HCT116 (cell line): ENCODE measurements at regions not wholly inside any gene's neighbourhood (a gene's known extent, or its start where the extent isn't known, plus 50 kb on each side); places are given as distances from the start of the nearest gene placed in this dataset.

Source experiments
- ATAC-seq: fragments of 200-7000 bp; cut with Tn5 transposase; 2 replicates; pipeline ENCODE4 v1.9.1; 2020; ENCODE audit warnings: mild to moderate bottlenecking, moderate library complexity
- BruUV-seq: library from RNA; stranded (reverse); fragments of 400-500 nt; replicated peaks from 2 replicates; lab custom pipeline; 2021; lab: Mats Ljungman, UMichigan
- CTCF ChIA-PET: fragments of 300-600 bp; sonication (Branson Sonifier 250); formaldehyde crosslinking; loops from one replicate; lab custom pipeline; 2021; ENCODE audit warnings: antibody characterized with exemption; lab: Charles Lee
- POLR2A ChIA-PET: fragments of 300-600, 350-600 bp; sonication (Branson Sonifier 250); formaldehyde crosslinking; loops from one replicate; lab custom pipeline; 2021; ENCODE audit warnings: antibody characterized with exemption; lab: Charles Lee
- RAD21 ChIA-PET, 2 experiments: fragments of 300-600 bp; sonication (Branson Sonifier 250); formaldehyde crosslinking; loops; one replicate each; lab custom pipeline; 2023; ENCODE audit warnings: low total read pairs in 2 of 2; ENCODE audit not compliant: uncharacterized antibody in 2 of 2, unreplicated experiment in 2 of 2, low non-redundant PET in 1 of 2; lab: Charles Lee
- DNase-seq: peaks from one replicate; pipeline ENCODE4 v3.0.0-alpha.2; 2010; ENCODE audit warnings: low read depth, low spot score
- H2AFZ ChIP-seq: fragments of 200-600 bp; shearing (Covaris generic), sonication (generic); 2 replicates; pipeline ENCODE4 v1.6.1; 2017; ENCODE audit warnings: low read depth, mixed run types, mixed read lengths, antibody characterized with exemption, low read length; ENCODE audit not compliant: poor library complexity, severe bottlenecking
- H3K27ac ChIP-seq: 2 replicates; pipeline ENCODE4 v1.5.1; 2012; ENCODE audit warnings: low read depth, low read length
- H3K27me3 ChIP-seq: fragments of 200-600 bp; sonication (generic); 2 replicates; pipeline ENCODE4 v1.6.1; 2016; ENCODE audit warnings: mixed run types, low read length, mixed read lengths; ENCODE audit not compliant: insufficient read depth
- H3K36me3 ChIP-seq, 2 experiments: fragments of 200-500 bp in 1 of 2; fragments of 200-600 bp in 1 of 2; sonication (Bioruptor generic) in 1 of 2; sonication (generic) in 1 of 2; 2 replicates each; pipeline versions ENCODE4 v1.5.1 to v1.6.1; 2014 to 2016; ENCODE audit warnings: low read length in 2 of 2, inconsistent platforms in 1 of 2, mixed read lengths in 1 of 2, mixed run types in 1 of 2; ENCODE audit not compliant: insufficient read depth in 2 of 2, control insufficient read depth in 1 of 2
- H3K4me1 ChIP-seq, 2 experiments: fragments of 200-600 bp in 1 of 2; sonication (generic) in 1 of 2; 2 replicates each; pipeline versions ENCODE4 v1.5.1 to v1.6.1; 2012 to 2017; ENCODE audit warnings: low read length in 2 of 2, inconsistent platforms in 1 of 2, mild to moderate bottlenecking in 1 of 2, mixed read lengths in 1 of 2, mixed run types in 1 of 2, moderate library complexity in 1 of 2; ENCODE audit not compliant: insufficient read depth in 2 of 2, control insufficient read depth in 1 of 2
- H3K4me2 ChIP-seq: fragments of 200-600 bp; sonication (generic); 2 replicates; pipeline ENCODE4 v1.6.1; 2017; ENCODE audit warnings: mixed run types, low read length, mixed read lengths
- H3K4me3 ChIP-seq, 2 experiments: fragments of 200-600 bp in 1 of 2; sonication (generic) in 1 of 2; replicated peaks in 1 of 2; 2 replicates each; pipeline ENCODE4 v1.5.1; 2011 to 2016; ENCODE audit warnings: low read length in 2 of 2, control low read depth in 1 of 2, low read depth in 1 of 2, mild to moderate bottlenecking in 1 of 2, mixed read lengths in 1 of 2, mixed run types in 1 of 2
- H3K79me2 ChIP-seq: fragments of 200-600 bp; sonication (generic); 2 replicates; pipeline ENCODE4 v1.6.1; 2017; ENCODE audit warnings: mild to moderate bottlenecking, mixed run types, low read length, moderate library complexity, mixed read lengths; ENCODE audit not compliant: insufficient read depth
- H3K9ac ChIP-seq: fragments of 200-600 bp; sonication (generic); 2 replicates; pipeline ENCODE4 v1.6.1; 2016; ENCODE audit warnings: low read length, mixed read lengths
- H3K9me2 ChIP-seq: fragments of 200-600 bp; sonication (generic), shearing (Covaris generic); 2 replicates; pipeline ENCODE4 v1.6.1; 2017; ENCODE audit warnings: mixed run types, mild to moderate bottlenecking, moderate library complexity; ENCODE audit not compliant: insufficient read depth
- H3K9me3 ChIP-seq, 2 experiments: fragments of 200-500 bp in 1 of 2; fragments of 200-600 bp in 1 of 2; sonication (Bioruptor generic) in 1 of 2; sonication (generic) in 1 of 2; 2 replicates each; pipeline ENCODE4 v1.6.1; 2014 to 2017; ENCODE audit warnings: low read length in 2 of 2, mixed read lengths in 2 of 2, inconsistent platforms in 1 of 2, low read depth in 1 of 2, mild to moderate bottlenecking in 1 of 2, mixed run types in 1 of 2, moderate library complexity in 1 of 2; ENCODE audit not compliant: control insufficient read depth in 1 of 2, insufficient read depth in 1 of 2
- H4K20me1 ChIP-seq: fragments of 200-600 bp; sonication (generic), shearing (Covaris generic); 2 replicates; pipeline ENCODE4 v1.6.1; 2017; ENCODE audit warnings: mixed run types, mild to moderate bottlenecking, moderate library complexity; ENCODE audit not compliant: insufficient read depth
- CBX3 ChIP-seq: IDR thresholded peaks from 2 replicates; pipeline ENCODE4 v1.6.1; 2012; ENCODE audit warnings: low read depth
- CTCF ChIP-seq, 3 experiments: fragments of 200-600 bp in 1 of 3; sonication (generic) in 1 of 3; IDR thresholded peaks in 2 of 3; conservative IDR thresholded peaks in 1 of 3; 2 replicates each; pipeline ENCODE4 v1.5.1; 2012 to 2017; ENCODE audit warnings: low read depth in 2 of 3, low read length in 2 of 3, antibody characterized with exemption in 1 of 3, borderline replicate concordance in 1 of 3, control low read depth in 1 of 3, mild to moderate bottlenecking in 1 of 3, mixed read lengths in 1 of 3, mixed run types in 1 of 3, moderate library complexity in 1 of 3; ENCODE audit not compliant: insufficient read depth in 1 of 3
- EZH2 ChIP-seq: fragments of 200-600 bp; sonication (generic); IDR thresholded peaks from 2 replicates; pipeline ENCODE4 v1.6.1; 2017; ENCODE audit warnings: antibody characterized with exemption, mixed run types
- EZH2phosphoT487 ChIP-seq: fragments of 200-600 bp; IDR thresholded peaks from 2 replicates; pipeline ENCODE4 v1.6.1; 2018; ENCODE audit warnings: antibody characterized with exemption, borderline replicate concordance
- MAX ChIP-seq: IDR thresholded peaks from 2 replicates; pipeline ENCODE4 v1.6.1; 2012
- SP1 ChIP-seq: IDR thresholded peaks from 2 replicates; pipeline ENCODE4 v1.6.1; 2012; ENCODE audit warnings: low read depth
- YY1 ChIP-seq: IDR thresholded peaks from 2 replicates; pipeline ENCODE4 v1.6.1; 2011; ENCODE audit warnings: low read length, low read depth, moderate library complexity, mild to moderate bottlenecking; ENCODE audit not compliant: insufficient replicate concordance; ENCODE audit errors: extremely low read depth
- intact Hi-C: fragments of 100-400 bp; cut with micrococcal nuclease; formaldehyde crosslinking; loops from 2 replicates; pipeline ENCODE4 v1.10.0; 2022

DNA sequence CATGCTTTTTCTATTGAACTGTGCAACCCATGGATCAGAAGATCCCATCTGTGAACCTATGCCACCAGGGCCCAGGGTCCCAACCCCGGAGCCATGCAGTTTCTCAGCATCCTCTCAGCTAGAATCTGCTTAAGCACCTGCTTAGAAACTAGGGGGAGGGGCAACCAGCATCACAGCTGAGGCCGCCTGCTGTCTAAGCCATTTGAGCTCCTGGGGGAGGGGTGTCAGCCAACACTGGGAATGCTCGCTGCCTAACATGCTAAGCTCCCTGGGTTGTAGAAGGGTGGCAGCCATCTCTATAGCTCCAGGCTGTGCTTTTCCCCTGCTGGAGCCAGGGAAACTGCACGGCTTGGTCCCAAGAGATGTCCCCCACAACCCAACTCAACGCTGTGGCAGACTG lies 322.8 kb downstream of the EDEM1 start:
- BruUV-seq = no TSS peak
- CTCF ChIA-PET = no interaction called here

DNA sequence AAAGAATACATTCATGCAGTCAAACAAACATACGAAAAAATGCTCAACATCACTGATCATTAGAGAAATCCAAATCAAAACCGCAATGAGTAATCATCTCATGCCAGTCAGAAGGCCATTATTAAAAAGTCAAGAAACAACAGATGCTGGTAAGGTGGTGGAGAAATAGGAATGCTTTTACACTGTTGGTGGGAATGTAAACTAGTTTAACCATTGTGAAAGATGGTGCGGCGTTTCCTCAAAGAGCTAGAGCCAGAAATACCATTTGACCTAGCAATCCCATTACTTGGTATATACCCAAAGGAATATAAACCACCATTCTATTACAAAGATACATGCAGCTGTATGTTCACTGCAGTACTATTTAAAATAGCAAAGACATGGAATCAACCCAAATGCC lies 330.4 kb downstream of the EDEM1 start:
- no peak overlapping the region for H3K4me2 ChIP-seq
- no TSS peak for BruUV-seq
- POLR2A ChIA-PET = no interaction called here

More for the DNA sequence above, 322.8 kb downstream of the EDEM1 start:
- H3K79me2 ChIP-seq = no peaks in the 10 kb centered on the region
- no peak overlapping the region for H3K27ac ChIP-seq
- H3K9me2 ChIP-seq = no peaks in the 10 kb centered on the region
- POLR2A ChIA-PET = no interaction called here
- DNase-seq (no peak), ATAC-seq (no peak)
- H3K9me3 ChIP-seq = no peaks in the 10 kb centered on the region
- intact Hi-C loops = no loop called here
- no peak overlapping the region for H2AFZ ChIP-seq
- H3K27me3 ChIP-seq = no peaks in the 10 kb centered on the region
- no peak overlapping the region for H3K9ac ChIP-seq
- H3K36me3 ChIP-seq = no peaks in the 10 kb centered on the region
- RAD21 ChIA-PET = no interaction called here
- no peaks in the 10 kb centered on the region for H3K4me1 ChIP-seq
- H4K20me1 ChIP-seq = no peaks in the 10 kb centered on the region
- H3K4me2 ChIP-seq = no peak overlapping the region
- TF ChIP-seq CBX3 (no peak), CTCF (IDR thresholded peaks at IDR 0.05 in 2 of 3, conservative IDR thresholded peaks at IDR 0.05 in 1 of 3; ENCODE audit: borderline replicate concordance in 1 of 3, insufficient read depth in 1 of 3, low read depth in 2 of 3, low read length in 2 of 3) (no peak), EZH2 (no peak), EZH2phosphoT487 (no peak), SP1 (no peak)
- no peak overlapping the region for H3K4me3 ChIP-seq

More for the DNA sequence above, 330.4 kb downstream of the EDEM1 start:
- H4K20me1 ChIP-seq = no peaks in the 10 kb centered on the region
- no peaks in the 10 kb centered on the region for H3K9me2 ChIP-seq
- intact Hi-C loops = no loop called here
- no peak overlapping the region for H3K27ac ChIP-seq
- H2AFZ ChIP-seq = no peak overlapping the region
- TF ChIP-seq YY1 = no peak
- TF ChIP-seq MAX = no peak
- no peaks in the 10 kb centered on the region for H3K9me3 ChIP-seq
- no peak overlapping the region for H3K9ac ChIP-seq
- no peaks in the 10 kb centered on the region for H3K36me3 ChIP-seq
- no peaks in the 10 kb centered on the region for H3K79me2 ChIP-seq
- no peaks in the 10 kb centered on the region for H3K27me3 ChIP-seq
- H3K4me3 ChIP-seq = no peak overlapping the region
- DNase-seq = no peak
- no peak for ATAC-seq
- no peaks in the 10 kb centered on the region for H3K4me1 ChIP-seq
- ChIA-PET CTCF (no interaction called here), RAD21 (no interaction called here)
